ENCODE measurements at regions not wholly inside any gene's neighbourhood (a gene's known extent, or its start where the extent isn't known, plus 50 kb on each side); places are given as distances from the start of the nearest gene placed in this dataset.
A peak's percentile ranks its signal among the peaks of the same experiment; 100 is the strongest.
"Not testable (repeated sequence)": the region's sequence is repeated elsewhere in the genome, so short reads cannot be mapped to it uniquely, and the experiment has no call there.

DNA sequence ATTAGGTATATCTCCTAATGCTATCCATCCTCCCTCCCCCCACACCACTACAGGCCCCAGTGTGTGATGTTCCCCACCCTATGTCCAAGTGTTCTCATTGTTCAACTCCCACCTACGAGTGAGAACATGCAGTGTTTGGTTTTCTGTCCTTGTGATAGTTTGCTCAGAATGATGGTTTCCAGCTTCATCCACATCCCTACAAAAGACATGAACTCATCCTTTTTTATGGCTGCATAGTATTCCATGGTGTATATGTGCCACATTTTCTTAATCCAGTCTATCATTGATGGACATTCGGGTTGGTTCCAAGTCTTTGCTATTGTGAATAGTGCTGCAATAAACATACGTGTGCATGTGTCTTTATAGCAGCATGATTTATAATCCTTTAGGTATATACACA, 53.8 kb upstream of the HIVEP2 start:
- DNase-seq: not testable (repeated sequence)

DNA sequence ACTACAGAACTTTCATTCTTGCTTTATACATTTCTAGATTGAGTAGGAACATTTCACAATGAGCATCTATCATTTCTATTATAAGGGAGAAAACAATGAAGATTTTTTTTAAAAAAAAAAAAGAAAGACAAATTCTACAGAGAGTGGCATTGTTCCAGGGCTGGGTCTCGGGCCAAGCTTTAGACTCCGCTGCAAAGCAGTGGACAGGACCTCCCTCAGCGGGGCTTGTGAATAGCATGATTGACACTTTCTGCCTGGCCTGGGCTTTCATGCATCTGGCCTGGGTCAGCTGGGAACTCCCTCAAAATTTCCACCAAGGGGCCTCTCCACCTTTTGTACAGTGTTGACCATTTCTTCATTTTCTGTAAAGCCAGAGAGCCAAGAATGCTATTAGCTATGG, 55.8 kb upstream of the HIVEP2 start:
- DNase-seq: peak; percentile 70

DNA sequence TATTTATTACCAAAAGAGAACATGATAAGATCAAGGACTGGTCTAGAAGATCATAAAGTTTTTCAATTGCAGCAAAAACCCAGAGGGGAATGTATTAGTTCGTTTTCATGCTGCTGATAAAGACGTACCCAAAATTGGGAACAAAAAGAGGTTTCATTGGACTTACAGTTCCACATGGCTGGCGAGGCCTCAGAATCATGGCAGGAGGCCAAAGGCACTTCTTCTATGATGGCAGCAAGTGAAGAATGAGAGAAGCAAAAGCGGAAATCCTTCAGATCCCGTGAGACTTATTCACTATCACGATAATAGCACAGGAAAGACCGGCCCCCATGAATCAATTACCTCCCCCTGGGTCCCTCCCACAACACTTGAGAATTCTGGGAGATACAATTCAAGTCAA, 57.7 kb upstream of the HIVEP2 start:
- DNase-seq: no peak

DNA sequence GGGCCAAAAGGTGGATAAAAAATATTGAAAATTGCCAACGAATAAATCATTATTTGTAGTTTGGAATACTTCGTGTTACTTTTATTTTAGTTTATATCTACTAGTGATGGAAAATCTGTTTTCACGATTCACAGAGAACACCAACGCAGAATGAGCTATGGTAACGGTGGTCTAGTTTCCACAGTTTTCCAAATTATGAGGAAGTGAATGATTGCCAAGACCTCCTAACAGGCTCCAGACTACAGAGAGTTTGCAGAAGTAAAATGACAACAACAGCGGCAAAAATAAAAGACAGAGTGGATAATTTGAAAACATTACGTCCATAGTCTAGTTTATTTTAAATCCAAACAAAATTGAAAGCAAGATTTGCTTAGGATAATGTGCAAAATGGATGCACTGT, 57.0 kb upstream of the AIG1 start:
- DNase-seq: no peak

DNA sequence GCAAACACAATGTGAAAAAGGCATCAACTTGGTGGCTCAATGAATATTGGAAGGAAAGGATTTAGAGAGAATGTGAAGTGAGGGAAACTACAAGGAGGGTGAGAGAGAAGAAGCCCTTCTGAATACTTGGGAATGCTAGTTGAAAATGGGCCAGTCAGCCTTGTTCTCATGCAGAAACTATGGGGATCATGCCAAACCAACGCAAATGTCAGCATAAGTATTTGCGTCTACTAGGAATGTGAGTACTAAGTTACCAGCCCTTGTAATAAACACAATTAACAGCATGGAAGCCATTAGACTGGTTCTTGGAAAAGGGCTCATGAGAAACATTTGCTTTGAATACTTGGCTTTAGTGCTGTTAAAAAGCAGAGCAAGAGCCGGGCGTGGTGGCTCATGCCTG, 54.9 kb upstream of the AIG1 start:
- DNase-seq: no peak

DNA sequence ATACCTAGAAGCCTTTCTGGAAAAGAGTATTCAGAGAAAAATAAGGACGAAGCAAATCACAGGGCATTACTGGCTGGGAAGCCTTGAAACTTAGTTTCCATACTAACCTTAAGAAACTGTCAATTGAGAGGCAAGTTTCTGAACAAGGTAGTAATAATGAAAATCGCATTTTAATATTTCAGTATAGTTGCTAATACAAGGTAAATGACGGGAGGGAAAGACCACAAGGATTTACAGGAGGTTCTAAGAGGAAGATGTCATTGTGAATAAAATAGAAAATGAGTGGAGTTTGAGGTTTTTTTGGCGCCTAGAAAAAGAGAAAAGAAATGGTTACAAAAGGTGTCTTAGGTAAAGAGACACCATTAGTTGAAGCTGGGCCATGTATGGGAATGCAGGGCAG, 53.9 kb upstream of the AIG1 start:
- DNase-seq: no peak

DNA sequence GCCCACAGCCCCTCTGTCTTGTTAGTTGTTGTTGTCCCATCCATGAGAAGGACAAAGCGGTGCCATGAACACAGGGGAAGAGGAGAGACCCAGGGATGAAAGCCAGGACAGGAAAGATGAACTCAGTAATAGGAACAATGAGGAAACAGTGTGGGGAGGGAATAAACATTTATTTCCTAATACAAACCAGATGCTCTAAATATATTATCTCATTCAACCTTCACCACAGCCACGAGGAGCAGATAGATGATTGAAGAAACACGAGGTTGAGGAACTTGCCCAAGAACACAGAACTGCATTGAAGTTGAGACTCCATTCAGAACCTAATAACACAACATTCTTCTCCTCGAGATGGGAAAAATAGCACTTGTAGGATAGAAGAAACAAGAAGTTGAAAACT, 53.0 kb upstream of the AIG1 start:
- DNase-seq: no peak

DNA sequence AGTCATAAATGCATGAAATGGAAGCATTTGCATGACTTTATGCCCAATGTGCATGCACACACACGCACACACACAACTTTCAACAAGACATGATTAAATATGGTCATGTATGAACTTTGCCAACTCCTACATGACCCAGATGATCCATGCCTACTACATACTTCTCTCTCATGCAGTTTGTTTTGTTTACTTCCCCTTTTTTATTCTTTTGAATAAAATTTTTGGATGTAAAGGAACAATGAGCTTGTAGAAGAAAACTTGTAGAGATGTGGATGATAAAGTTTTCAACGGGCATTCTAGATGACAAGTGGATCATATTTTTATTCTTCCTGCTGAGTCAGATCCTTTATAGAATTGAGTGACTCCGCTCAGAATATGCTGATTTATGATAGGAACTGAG, 50.8 kb upstream of the AIG1 start:
- no peak for DNase-seq
